Spleen (tissue), 7 donors: ENCODE measurements at regions not wholly inside any gene's neighbourhood (a gene's known extent, or its start where the extent isn't known, plus 50 kb on each side); places are given as distances from the start of the nearest gene placed in this dataset.

Experiments used
- POLR2AphosphoS5 ChIP-seq, 3 donors: sonication (generic); formaldehyde crosslinking; IDR thresholded peaks; one replicate each; pipeline ENCODE4 v1.5.1; 2017; ENCODE audit warnings: antibody characterized with exemption in 3 of 3
- TF ChIP-seq, protein P1 (sequence below), 11 experiments: fragments of 200-600 bp in 7 of 11; fragments of 450-650 bp in 4 of 11; sonication (generic) in 4 of 11; IDR thresholded peaks in 8 of 11; conservative IDR thresholded peaks in 3 of 11; 1 replicate in 7 of 11; 2 replicates in 4 of 11; pipeline versions ENCODE4 v1.4.0 to v1.8.0; 2016 to 2021; ENCODE audit warnings: antibody characterized with exemption in 11 of 11, inconsistent platforms in 4 of 11, mild to moderate bottlenecking in 1 of 11
- donor health status: DM: no; HTN: no; CAD: no; lungs with moderate emphysema.
- donor health status: DM: no; HTN: no; CAD: no.
- donor health status: DM: no; HTN: no; CAD: no.

DNA sequence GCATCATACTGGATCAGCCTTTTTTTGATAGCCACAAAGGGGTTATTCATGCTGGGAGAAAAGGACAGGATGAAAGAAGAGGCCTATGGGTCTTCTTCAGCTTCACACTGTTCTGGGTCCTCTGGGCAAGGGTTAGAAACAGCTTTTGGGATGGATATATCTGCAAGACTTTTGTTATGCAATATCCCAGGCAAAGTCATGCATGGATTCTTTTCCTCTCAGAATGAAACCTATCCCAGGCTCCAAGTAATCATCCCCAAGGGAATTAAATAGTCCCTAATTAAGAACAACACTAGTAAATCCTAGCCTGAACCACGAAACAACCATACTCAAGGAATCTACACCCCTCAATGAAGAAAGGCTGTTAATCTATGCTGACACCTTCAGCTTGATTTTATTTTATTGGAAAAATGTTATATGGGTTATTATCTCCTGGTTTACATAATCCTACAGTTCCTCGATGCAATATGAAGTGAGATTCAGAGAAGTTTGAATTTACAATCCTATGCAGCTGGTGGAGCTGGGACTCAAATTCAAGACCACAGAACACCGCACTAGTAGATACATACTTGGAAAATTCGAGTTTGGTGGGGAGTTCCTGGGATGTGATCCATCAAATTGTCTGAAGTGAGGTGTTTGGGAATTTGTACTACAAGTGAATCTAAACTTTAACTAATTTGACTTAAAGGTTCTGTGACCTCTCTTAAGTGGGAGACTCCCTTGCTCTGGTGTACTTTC lies 338.6 kb downstream of the TBX15 start:
- TF ChIP-seq, protein P1, sequence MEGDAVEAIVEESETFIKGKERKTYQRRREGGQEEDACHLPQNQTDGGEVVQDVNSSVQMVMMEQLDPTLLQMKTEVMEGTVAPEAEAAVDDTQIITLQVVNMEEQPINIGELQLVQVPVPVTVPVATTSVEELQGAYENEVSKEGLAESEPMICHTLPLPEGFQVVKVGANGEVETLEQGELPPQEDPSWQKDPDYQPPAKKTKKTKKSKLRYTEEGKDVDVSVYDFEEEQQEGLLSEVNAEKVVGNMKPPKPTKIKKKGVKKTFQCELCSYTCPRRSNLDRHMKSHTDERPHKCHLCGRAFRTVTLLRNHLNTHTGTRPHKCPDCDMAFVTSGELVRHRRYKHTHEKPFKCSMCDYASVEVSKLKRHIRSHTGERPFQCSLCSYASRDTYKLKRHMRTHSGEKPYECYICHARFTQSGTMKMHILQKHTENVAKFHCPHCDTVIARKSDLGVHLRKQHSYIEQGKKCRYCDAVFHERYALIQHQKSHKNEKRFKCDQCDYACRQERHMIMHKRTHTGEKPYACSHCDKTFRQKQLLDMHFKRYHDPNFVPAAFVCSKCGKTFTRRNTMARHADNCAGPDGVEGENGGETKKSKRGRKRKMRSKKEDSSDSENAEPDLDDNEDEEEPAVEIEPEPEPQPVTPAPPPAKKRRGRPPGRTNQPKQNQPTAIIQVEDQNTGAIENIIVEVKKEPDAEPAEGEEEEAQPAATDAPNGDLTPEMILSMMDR (IDR thresholded peaks at IDR 0.05 in 8 of 11, conservative IDR thresholded peaks at IDR 0.05 in 3 of 11): no peak
- TF ChIP-seq POLR2AphosphoS5 (IDR thresholded peaks at IDR 0.05): no peak
